ENCODE measurements at regions not wholly inside any gene's neighbourhood (a gene's known extent, or its start where the extent isn't known, plus 50 kb on each side); places are given as distances from the start of the nearest gene placed in this dataset.

DNA sequence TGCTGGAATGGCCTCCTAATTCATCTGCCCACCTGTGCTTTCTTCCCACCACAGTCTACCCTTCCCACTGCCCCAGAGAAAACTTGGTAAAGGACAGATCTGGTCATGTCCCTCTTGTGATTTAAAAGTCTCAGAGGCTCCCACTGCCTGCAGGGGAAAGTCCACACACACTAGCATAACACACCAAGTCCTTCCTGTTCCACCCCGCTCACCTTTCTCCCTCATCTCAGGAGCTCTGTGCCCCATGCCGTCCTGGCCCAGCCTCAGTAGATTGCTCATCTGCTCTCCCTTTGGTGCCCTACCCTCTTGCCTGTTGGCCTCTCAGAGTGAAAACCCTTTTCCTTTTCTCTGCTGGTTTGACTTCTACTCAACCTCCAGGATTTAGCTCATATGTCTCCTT lies 111.4 kb upstream of the MAP3K1 start:
- no peaks in the 10 kb centered on the region for H4K20me1 ChIP-seq (ENCODE audit: insufficient read depth)
- no peaks in the 10 kb centered on the region for H3K27me3 ChIP-seq (ENCODE audit: insufficient read depth, low read depth, low read length)
- H3K79me2 ChIP-seq (replicated peaks; ENCODE audit: insufficient read depth, low read length) = no peaks in the 10 kb centered on the region
- H3K36me3 ChIP-seq (ENCODE audit: insufficient read depth, low read length) = no peaks in the 10 kb centered on the region
- H3K9me3 ChIP-seq (ENCODE audit: low read length) = no peaks in the 10 kb centered on the region
- TF ChIP-seq EZH2 (IDR thresholded peaks at IDR 0.05; ENCODE audit: borderline replicate concordance, insufficient read depth, low read length, poor library complexity, severe bottlenecking) (no peak), SMC3 (conservative IDR thresholded peaks at IDR 0.05; ENCODE audit: poor library complexity) (no peak), MXI1 (conservative IDR thresholded peaks at IDR 0.05; ENCODE audit: poor library complexity, severe bottlenecking) (no peak), REST (IDR thresholded peaks at IDR 0.05; ENCODE audit: borderline replicate concordance) (no peak), EP300 (conservative IDR thresholded peaks at IDR 0.05; ENCODE audit: poor library complexity, severe bottlenecking) (no peak), POLR2AphosphoS5 (IDR thresholded peaks at IDR 0.05) (no peak), RAD21 (conservative IDR thresholded peaks at IDR 0.05) (no peak), TAF1 (IDR thresholded peaks at IDR 0.05; ENCODE audit: low read depth) (no peak), CTCF (IDR thresholded peaks at IDR 0.05; ENCODE audit: poor library complexity, severe bottlenecking) (no peak)
- H3K27ac ChIP-seq (ENCODE audit: low read length) = no peak overlapping the region
- H2AFZ ChIP-seq (ENCODE audit: low read depth, low read length) = no peak overlapping the region
- no peaks in the 10 kb centered on the region for H3K9me2 ChIP-seq (ENCODE audit: insufficient read depth, low read length)
- no peak overlapping the region for H3K4me3 ChIP-seq (ENCODE audit: low read length)
- no peak overlapping the region for H3K9ac ChIP-seq (ENCODE audit: low read length)
- H3F3A ChIP-seq (ENCODE audit: insufficient read depth, low read length, poor library complexity, severe bottlenecking) = no peaks in the 10 kb centered on the region
- H3K4me2 ChIP-seq (ENCODE audit: low read length) = no peak overlapping the region

GRCh38 chr5:56700711-56701110 lies 114.6 kb upstream of the MAP3K1 start:
- Histone ChIP-seq H3K27ac (ENCODE audit: low read length) (no peak overlapping the region), H3K27me3 (ENCODE audit: insufficient read depth, low read depth, low read length) (no peaks in the 10 kb centered on the region), H3K4me2 (ENCODE audit: low read length) (no peak overlapping the region), H3K9me3 (ENCODE audit: low read length) (no peaks in the 10 kb centered on the region), H2AFZ (ENCODE audit: low read depth, low read length) (no peak overlapping the region), H4K20me1 (ENCODE audit: insufficient read depth) (no peaks in the 10 kb centered on the region), H3K9ac (ENCODE audit: low read length) (no peak overlapping the region), H3F3A (ENCODE audit: insufficient read depth, low read length, poor library complexity, severe bottlenecking) (no peaks in the 10 kb centered on the region), H3K4me3 (ENCODE audit: low read length) (no peak overlapping the region), H3K79me2 (replicated peaks; ENCODE audit: insufficient read depth, low read length) (no peaks in the 10 kb centered on the region), H3K36me3 (ENCODE audit: insufficient read depth, low read length) (no peaks in the 10 kb centered on the region), H3K9me2 (ENCODE audit: insufficient read depth, low read length) (no peaks in the 10 kb centered on the region)
- no peak for TF ChIP-seq TAF1 (IDR thresholded peaks at IDR 0.05; ENCODE audit: low read depth)
- TF ChIP-seq POLR2AphosphoS5 (IDR thresholded peaks at IDR 0.05) = no peak
- TF ChIP-seq EP300 (conservative IDR thresholded peaks at IDR 0.05; ENCODE audit: poor library complexity, severe bottlenecking) = no peak
- TF ChIP-seq EZH2 (IDR thresholded peaks at IDR 0.05; ENCODE audit: borderline replicate concordance, insufficient read depth, low read length, poor library complexity, severe bottlenecking) = no peak
- no peak for TF ChIP-seq RAD21 (conservative IDR thresholded peaks at IDR 0.05)
- no peak for TF ChIP-seq SMC3 (conservative IDR thresholded peaks at IDR 0.05; ENCODE audit: poor library complexity)
- no peak for TF ChIP-seq CTCF (IDR thresholded peaks at IDR 0.05; ENCODE audit: poor library complexity, severe bottlenecking)
- TF ChIP-seq MXI1 (conservative IDR thresholded peaks at IDR 0.05; ENCODE audit: poor library complexity, severe bottlenecking) = no peak
- TF ChIP-seq REST (IDR thresholded peaks at IDR 0.05; ENCODE audit: borderline replicate concordance) = no peak
